ENCODE measurements at regions not wholly inside any gene's neighbourhood (a gene's known extent, or its start where the extent isn't known, plus 50 kb on each side); places are given as distances from the start of the nearest gene placed in this dataset.
"Not testable (repeated sequence)": the region's sequence is repeated elsewhere in the genome, so short reads cannot be mapped to it uniquely, and the experiment has no call there.

- DNase-seq (ENCODE audit: low read depth) = no peak
These were observed 693.6 kb downstream of the TLE1 start for GRCh38 chr9:80995759-80996158.

DNA sequence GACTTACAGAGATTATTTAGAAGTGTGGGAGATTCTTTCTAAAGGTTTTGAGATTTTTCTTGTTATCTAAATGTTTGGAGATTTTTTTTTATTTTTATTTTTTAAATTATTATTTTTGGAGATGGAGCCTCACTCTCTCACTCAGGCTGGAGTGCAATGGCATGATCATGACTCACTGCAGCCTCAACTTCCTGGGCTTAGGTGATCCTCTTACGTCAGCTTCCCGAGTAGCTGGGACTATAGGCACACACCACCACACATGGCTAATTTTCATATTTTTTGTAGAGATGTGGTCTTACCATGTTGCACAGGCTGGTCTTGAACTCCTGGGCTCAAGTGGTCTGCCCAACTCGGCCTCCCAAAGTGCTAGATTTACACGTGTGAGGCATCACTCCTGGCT, 694.5 kb downstream of the TLE1 start:
- no peak for DNase-seq (ENCODE audit: low read depth)

- DNase-seq (ENCODE audit: low read depth) = not testable (repeated sequence)
These were observed 703.8 kb downstream of the TLE1 start for GRCh38 chr9:80985595-80985994.

DNA sequence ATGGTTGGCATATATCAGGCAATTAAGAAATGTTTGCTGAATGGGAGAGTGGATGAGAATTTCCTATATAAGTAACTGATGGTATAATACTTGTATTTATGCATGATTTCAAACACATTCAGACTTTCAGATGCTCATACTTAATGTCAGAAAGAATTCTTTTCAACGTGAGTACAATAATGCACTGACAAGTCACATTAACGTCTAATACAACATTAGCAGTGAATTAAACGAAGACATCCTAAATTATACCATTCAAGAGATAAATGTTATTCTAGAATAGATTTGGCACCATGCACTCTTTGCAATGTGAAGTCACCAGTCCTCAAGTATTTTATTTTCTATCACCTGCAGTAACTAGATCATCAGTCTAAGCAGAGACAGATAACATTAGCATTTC, 712.9 kb downstream of the TLE1 start:
- no peak for DNase-seq (ENCODE audit: low read depth)

DNA sequence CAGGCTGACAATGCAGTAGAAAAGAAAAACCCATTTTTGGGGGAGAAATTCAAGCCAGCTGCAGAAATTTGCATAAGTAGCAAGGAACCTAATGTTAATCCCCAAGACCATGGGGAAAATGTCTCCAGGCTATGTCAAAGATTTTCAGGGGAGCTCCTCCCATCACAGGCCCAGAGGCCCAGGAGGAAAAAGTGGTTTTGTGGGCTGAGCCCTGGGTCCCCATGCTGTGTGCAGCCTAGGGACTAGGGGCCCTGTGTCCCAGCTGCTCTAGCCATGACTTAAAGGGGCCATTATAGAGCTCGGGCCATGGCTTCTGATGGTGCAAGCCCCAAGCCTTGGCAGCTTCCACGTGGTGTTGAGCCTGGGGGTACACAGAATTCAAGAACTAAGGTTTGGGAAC, 719.0 kb downstream of the TLE1 start:
- DNase-seq (ENCODE audit: low read depth) = not testable (repeated sequence)

- no peak for DNase-seq (ENCODE audit: low read depth)
These were observed 720.7 kb downstream of the TLE1 start for GRCh38 chr9:80968611-80969010.

- DNase-seq (ENCODE audit: low read depth) = no peak
These were observed 724.4 kb downstream of the TLE1 start for GRCh38 chr9:80964914-80965313.

GRCh38 chr9:80964374-80964773, 725.0 kb downstream of the TLE1 start:
- DNase-seq (ENCODE audit: low read depth) = no peak

DNA sequence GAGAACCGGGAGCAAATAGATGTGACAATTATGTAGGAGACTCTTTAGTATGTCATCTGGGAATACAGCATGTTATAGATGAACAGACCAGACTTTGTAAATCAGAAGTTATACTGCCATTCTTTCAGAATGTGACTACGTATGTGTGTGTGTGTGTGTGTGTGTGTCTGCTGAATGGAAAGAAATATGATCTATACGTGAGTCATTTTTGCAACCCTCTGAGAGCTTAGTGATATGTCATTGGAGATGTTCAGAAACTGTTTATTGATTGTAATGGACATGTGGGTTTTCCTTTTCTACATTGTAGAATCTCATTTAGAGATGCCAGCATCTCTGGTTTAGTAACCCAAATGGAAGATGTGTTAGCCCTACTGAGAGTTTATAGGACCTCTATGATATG, 731.5 kb downstream of the TLE1 start:
- DNase-seq (ENCODE audit: low read depth) = no peak

GRCh38 chr9:80954521-80954920, 734.8 kb downstream of the TLE1 start:
- no peak for DNase-seq (ENCODE audit: low read depth)

- no peak for DNase-seq (ENCODE audit: low read depth)
These were observed 736.9 kb downstream of the TLE1 start for GRCh38 chr9:80952363-80952922.

DNA sequence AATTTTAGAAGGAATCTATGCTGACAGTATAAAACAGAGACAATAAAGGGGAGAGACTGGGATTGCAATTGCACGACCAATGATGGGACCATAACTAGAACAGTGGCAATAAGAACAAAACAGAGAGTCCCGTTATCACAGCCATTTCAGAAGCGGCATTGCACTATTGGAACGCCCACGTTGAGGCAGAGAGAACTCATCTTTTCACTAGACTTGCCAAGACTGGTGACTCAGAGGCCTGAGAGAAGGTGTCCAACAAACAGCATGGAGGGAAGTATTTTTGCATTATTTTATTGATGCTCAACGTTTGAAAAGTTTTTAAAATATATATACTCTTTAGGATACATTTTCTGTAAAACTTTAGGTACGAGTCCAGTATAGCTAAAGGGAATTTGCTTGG, 737.7 kb downstream of the TLE1 start:
- no peak for DNase-seq (ENCODE audit: low read depth)

DNA sequence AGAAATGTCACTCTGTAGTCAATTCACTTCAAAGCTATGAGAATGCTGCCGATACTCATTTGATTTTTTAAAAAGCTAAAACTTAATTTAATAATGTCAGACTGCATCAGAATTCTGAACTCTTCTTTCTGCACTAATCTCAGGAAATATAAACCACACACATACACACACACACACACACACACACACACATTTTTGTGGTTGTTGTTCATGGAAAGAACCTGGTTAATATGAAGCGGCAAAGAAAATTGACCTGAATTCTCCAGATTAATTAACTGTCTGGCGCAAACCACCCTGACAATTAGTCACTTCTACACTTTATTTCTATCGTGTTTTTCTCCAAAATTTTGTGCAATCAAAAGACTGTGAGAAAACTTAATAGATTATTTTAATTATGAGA, 740.5 kb downstream of the TLE1 start:
- DNase-seq (ENCODE audit: low read depth) = no peak

DNA sequence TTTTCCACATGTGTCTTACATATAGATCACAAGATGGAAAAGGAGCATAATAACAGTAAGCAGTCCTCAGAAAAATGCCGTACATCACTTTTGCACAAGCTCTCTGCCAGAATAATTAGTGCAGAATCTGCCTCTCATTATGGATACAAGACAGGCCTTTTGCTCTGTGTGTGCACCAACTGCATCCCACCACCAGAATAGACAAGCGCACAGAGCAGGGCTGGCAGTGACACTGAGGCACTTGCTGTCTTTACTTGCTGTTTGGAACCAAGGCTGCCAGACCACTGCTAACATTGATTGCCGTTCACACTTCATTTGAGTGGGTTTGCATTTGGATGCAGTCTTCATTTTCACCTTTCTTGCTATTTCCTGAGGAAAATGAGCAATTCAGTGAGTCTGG, 741.3 kb downstream of the TLE1 start:
- DNase-seq (ENCODE audit: low read depth) = no peak

DNA sequence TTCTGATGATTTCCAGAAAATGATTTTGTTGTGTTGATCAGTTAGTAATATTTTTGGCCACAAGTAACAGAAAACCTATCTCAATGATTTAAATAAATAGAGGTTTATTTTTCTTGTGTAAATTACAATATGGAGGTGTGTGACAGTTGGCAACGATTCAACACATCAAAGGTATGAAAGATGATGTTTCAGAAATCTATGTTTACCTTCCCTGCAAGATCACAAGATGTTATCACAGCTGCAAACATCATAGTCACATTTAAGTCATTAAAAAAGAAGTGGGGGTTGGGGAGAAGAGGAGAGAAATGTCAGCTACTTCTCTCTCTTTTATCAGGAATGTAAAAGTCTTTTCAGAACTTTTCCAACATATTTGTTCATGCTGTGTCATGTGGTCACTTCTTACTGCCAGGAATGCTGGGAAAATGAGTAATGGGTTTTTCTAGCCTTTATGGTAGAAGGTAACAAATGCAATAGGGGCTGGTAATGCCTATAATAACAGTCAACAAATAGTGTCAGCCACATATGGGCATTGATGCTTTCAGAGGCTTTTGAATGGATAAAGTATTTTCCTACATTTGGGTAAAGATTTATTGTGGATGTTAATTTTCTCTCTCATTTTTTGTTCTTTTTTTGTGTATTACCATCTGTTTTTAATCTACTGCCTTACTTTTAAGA, 742.7 kb downstream of the TLE1 start:
- DNase-seq (ENCODE audit: low read depth) = no peak

DNA sequence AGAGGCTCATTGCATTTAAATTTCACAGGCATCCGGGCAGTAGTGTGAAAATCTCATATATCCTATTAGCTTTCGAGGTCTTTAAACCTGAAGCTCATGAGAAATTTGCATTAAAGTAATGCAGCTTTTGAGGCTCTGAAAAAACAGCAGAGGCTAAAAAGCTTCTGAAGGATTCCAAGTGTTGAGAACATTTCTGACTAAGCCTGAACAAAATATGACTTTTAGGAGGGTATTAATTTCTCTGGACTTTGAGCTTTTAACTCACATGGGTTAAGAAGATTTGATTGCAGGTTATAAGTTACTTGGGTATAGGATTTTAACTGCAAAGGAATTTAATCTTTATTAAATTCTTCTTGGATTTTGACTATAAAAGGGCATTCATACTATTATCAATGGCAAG, 743.9 kb downstream of the TLE1 start:
- no peak for DNase-seq (ENCODE audit: low read depth)

- DNase-seq (ENCODE audit: low read depth) = no peak
These were observed 751.7 kb downstream of the TLE1 start for GRCh38 chr9:80937645-80938044.

- no peak for DNase-seq (ENCODE audit: low read depth)
These were observed 755.3 kb downstream of the TLE1 start for GRCh38 chr9:80934095-80934494.

- no peak for DNase-seq (ENCODE audit: low read depth)
These were observed 756.2 kb downstream of the TLE1 start for GRCh38 chr9:80932947-80933780.

GRCh38 chr9:80932181-80932580, 757.2 kb downstream of the TLE1 start:
- DNase-seq (ENCODE audit: low read depth) = no peak

- no peak for DNase-seq (ENCODE audit: low read depth)
These were observed 758.2 kb downstream of the TLE1 start for GRCh38 chr9:80931163-80931562.

- DNase-seq (ENCODE audit: low read depth) = no peak
These were observed 760.6 kb downstream of the TLE1 start for GRCh38 chr9:80928697-80929096.

DNA sequence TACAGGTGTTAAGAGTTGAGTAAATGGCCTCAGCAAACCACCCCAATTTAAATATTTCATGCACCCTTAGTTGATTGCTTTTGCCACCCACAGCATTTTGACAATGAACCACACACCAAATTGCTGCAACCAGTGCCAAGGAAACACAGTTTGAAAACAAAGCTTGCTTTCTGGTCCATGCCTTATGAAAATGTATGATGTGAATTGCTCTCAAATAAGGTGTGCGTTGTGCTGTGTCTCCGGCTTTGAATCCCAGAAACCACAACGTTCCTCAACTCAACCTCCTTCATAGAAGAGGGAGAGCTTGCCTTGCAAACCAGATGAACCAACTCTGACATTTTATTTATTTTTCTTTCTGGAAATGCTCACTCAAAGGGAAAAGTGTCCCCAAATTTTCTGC, 762.7 kb downstream of the TLE1 start:
- DNase-seq (ENCODE audit: low read depth) = no peak

Data from activated T-cell treated with anti-CD3 and anti-CD28 coated beads for 24 hours (primary cell).